HepG2 (cell line): ENCODE measurements at regions not wholly inside any gene's neighbourhood (a gene's known extent, or its start where the extent isn't known, plus 50 kb on each side); places are given as distances from the start of the nearest gene placed in this dataset.

Source experiments
- ATAC-seq: fragments of 200-7000 bp; cut with Tn5 transposase; 3 replicates; pipeline ENCODE4 v1.9.1; 2020; ENCODE audit warnings: mild to moderate bottlenecking, moderate library complexity
- BruUV-seq: library from RNA; stranded (reverse); fragments of 400-500 nt; replicated peaks from 2 replicates; lab custom pipeline; 2021; lab: Mats Ljungman, UMichigan
- CTCF ChIA-PET: fragments of 300-600 bp; formaldehyde crosslinking; extraction: SDS; loops from one replicate; lab custom pipeline; 2021; ENCODE audit warnings: low total read pairs, inconsistent platforms, low intra/inter-chr PET ratio; lab: Yijun Ruan, JAX
- POLR2A ChIA-PET: fragments of 350-600 bp; sonication (Branson Sonifier 250); formaldehyde crosslinking; loops from one replicate; lab custom pipeline; 2020; ENCODE audit warnings: antibody characterized with exemption, inconsistent platforms; lab: Yijun Ruan, JAX
- DNase-seq: peaks from one replicate; pipeline ENCODE4 v3.0.0-alpha.2; 2015; ENCODE audit warnings: low spot score
- FAIRE-seq: peaks from 3 replicates; lab custom pipeline; 2011; peaks lifted over from hg19 to GRCh38; lab: Jason Lieb, UNC
- H2AFZ ChIP-seq: one replicate; pipeline ENCODE4 v1.6.1; 2011; ENCODE audit warnings: low read length, inconsistent platforms
- H3K27ac ChIP-seq: fragments of 300-600 bp; 3 replicates; pipeline ENCODE4 v1.8.0; 2011; ENCODE audit warnings: mixed run types, mild to moderate bottlenecking, mixed read lengths, low read length, inconsistent platforms; ENCODE audit not compliant: insufficient read depth; ENCODE audit errors: extremely low read length
- H3K27me3 ChIP-seq, 2 experiments: fragments of 200-600 bp in 1 of 2; 2 replicates in 1 of 2; 3 replicates in 1 of 2; pipeline versions ENCODE4 v1.6.0 to v1.8.0; 2011; ENCODE audit warnings: low read length in 2 of 2, mild to moderate bottlenecking in 2 of 2, moderate library complexity in 2 of 2, inconsistent platforms in 1 of 2; ENCODE audit not compliant: insufficient read depth in 2 of 2, control insufficient read depth in 1 of 2
- H3K36me3 ChIP-seq, 2 experiments: fragments of 200-600 bp in 1 of 2; replicated peaks in 1 of 2; 2 replicates in 1 of 2; 3 replicates in 1 of 2; pipeline versions ENCODE4 v1.5.1 to v1.8.0; 2011; ENCODE audit warnings: low read length in 2 of 2, inconsistent platforms in 1 of 2; ENCODE audit not compliant: insufficient read depth in 2 of 2, control insufficient read depth in 1 of 2
- H3K4me1 ChIP-seq: 2 replicates; pipeline ENCODE4 v1.5.1; 2012; ENCODE audit warnings: low read length, inconsistent platforms; ENCODE audit not compliant: insufficient read depth
- H3K4me2 ChIP-seq: 2 replicates; pipeline ENCODE4 v1.6.0; 2011; ENCODE audit warnings: low read depth, low read length, inconsistent platforms
- H3K4me3 ChIP-seq, 3 experiments: fragments of 200-600 bp in 1 of 3; sonication (generic), shearing (Covaris generic) in 1 of 3; replicated peaks in 1 of 3; 2 replicates each; pipeline ENCODE4 v1.5.1; 2011 to 2016; ENCODE audit warnings: low read length in 3 of 3, inconsistent platforms in 2 of 3, low read depth in 2 of 3, mild to moderate bottlenecking in 2 of 3, control low read depth in 1 of 3, mixed read lengths in 1 of 3; ENCODE audit not compliant: insufficient read depth in 1 of 3
- H3K79me2 ChIP-seq: one replicate; pipeline ENCODE4 v1.6.1; 2011; ENCODE audit warnings: low read length, inconsistent platforms; ENCODE audit not compliant: insufficient read depth
- H3K9ac ChIP-seq: 2 replicates; pipeline ENCODE4 v1.6.0; 2011; ENCODE audit warnings: mild to moderate bottlenecking, low read depth, low read length, inconsistent platforms; ENCODE audit not compliant: insufficient read depth
- H3K9me3 ChIP-seq: 2 replicates; pipeline ENCODE4 v1.5.1; 2012; ENCODE audit warnings: mild to moderate bottlenecking, low read length
- H4K20me1 ChIP-seq: 2 replicates; pipeline ENCODE4 v1.6.0; 2011; ENCODE audit warnings: inconsistent platforms, mild to moderate bottlenecking, low read length, moderate library complexity; ENCODE audit not compliant: insufficient read depth
- ZEB1 ChIP-seq: IDR thresholded peaks from 2 replicates; pipeline ENCODE4 v1.6.1; 2012; ENCODE audit warnings: mild to moderate bottlenecking, low read depth, inconsistent platforms; ENCODE audit not compliant: insufficient replicate concordance
- WGBS: methylation state at CpG from one replicate; pipeline ENCODE4 v1.1.6; 2017; ENCODE audit warnings: low lambda C conversion rate; 5-methylcytosine and 5-hydroxymethylcytosine counted together
- in situ Hi-C: cut with HindIII; loops from 2 replicates; pipeline ENCODE4 v1.10.0; 2017; ENCODE audit warnings: low pct_unique_long_range_greater_than_20kb; ENCODE audit not compliant: extremely low pct_ligation_motif_present
- intact Hi-C: fragments of 100-400 bp; cut with micrococcal nuclease; formaldehyde crosslinking; loops from one replicate; pipeline ENCODE4 v1.10.0; 2022; ENCODE audit not compliant: unreplicated experiment
- TF ChIP-seq, protein P1 (sequence below): sonication (generic); formaldehyde crosslinking; IDR thresholded peaks from 2 replicates; pipeline ENCODE4 v1.4.0; 2020; ENCODE audit warnings: missing genetic modification reagents, mild to moderate bottlenecking, borderline replicate concordance

DNA sequence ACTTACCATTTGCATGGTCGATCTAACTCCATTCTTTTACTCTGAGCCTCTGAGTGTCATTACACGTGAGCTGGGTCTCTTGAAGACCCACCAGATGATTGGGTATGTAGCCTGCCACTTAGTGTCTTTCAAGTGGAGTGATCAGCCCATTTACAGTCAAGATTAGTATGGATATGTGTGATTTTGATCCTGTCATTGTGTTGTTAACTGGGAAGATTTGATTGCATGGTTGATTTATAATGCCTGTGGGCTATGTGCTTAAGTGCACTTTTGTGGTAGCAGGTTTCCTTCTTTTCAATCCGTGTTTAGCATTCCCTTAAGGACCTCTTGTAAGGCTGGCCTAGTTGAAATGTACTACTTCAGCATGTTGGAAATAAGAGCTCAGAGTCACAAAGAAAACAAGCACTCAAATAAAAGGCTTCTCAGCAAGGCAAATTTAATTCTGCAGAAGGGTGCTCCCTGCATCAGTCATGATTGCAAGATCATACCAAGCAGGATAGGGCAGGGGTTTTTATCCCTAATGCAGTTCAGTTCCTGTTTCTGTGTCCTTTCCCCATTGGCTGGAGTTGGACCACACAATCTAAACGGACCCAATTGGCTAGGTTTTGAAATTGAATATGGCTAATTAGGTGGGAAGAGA, 230.7 kb upstream of the SYT4 start:
- Histone ChIP-seq H3K4me1 (no peaks in the 10 kb centered on the region), H3K9ac (no peak overlapping the region), H3K27me3 (no peaks in the 10 kb centered on the region), H3K27ac (no peak overlapping the region), H3K9me3 (peaks cover 88% of the 10 kb centered on the region), H4K20me1 (no peaks in the 10 kb centered on the region), H2AFZ (no peak overlapping the region), H3K79me2 (no peaks in the 10 kb centered on the region), H3K36me3 (no peaks in the 10 kb centered on the region), H3K4me3 (no peak overlapping the region), H3K4me2 (no peak overlapping the region)
- BruUV-seq = no TSS peak
- CTCF ChIA-PET = no interaction called here
- POLR2A ChIA-PET = no interaction called here
- FAIRE-seq (no peak), ATAC-seq (no peak), DNase-seq (no peak)
- TF ChIP-seq ZEB1 = no peak
- intact Hi-C loops (no loop called here), in situ Hi-C loops (no loop called here)
- 0% methylated on average over 4 of the region's 4 CpGs for WGBS

DNA sequence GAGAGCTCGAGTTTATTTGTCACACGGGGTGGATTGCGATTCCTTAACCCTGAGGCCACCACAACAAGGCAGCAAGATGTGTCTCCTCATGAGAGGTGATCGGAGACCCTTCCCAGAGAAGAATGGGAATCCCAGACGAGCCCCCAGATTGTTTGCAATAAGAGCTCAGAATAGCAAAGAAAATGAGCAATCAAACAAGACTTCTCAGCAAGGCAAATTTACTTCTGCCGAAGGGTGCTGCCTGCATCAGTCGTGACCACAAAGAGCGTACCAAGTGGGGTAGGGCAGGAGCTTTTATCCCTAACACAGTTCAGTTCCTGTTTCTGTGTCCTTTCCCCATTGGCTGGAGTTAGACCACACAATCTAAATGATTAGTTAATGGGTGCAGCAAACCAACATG, 237.5 kb upstream of the SYT4 start:
- in situ Hi-C loops (no loop called here), intact Hi-C loops (no loop called here)
- DNase-seq = no peak

More for the DNA sequence above, 237.5 kb upstream of the SYT4 start:
- ChIA-PET POLR2A (no interaction called here), CTCF (no interaction called here)
- no TSS peak for BruUV-seq
- Histone ChIP-seq H3K27me3 (no peaks in the 10 kb centered on the region), H4K20me1 (no peaks in the 10 kb centered on the region), H3K4me1 (no peaks in the 10 kb centered on the region), H2AFZ (no peak overlapping the region), H3K36me3 (no peaks in the 10 kb centered on the region), H3K27ac (no peak overlapping the region), H3K79me2 (no peaks in the 10 kb centered on the region), H3K9me3 (peaks cover 70% of the 10 kb centered on the region), H3K4me2 (no peak overlapping the region), H3K9ac (no peak overlapping the region), H3K4me3 (no peak overlapping the region)
- whole genome bisulfite sequencing = 27% methylated on average over 8 of the region's 8 CpGs
- FAIRE-seq (no peak), ATAC-seq (no peak)
- TF ChIP-seq, protein P1, sequence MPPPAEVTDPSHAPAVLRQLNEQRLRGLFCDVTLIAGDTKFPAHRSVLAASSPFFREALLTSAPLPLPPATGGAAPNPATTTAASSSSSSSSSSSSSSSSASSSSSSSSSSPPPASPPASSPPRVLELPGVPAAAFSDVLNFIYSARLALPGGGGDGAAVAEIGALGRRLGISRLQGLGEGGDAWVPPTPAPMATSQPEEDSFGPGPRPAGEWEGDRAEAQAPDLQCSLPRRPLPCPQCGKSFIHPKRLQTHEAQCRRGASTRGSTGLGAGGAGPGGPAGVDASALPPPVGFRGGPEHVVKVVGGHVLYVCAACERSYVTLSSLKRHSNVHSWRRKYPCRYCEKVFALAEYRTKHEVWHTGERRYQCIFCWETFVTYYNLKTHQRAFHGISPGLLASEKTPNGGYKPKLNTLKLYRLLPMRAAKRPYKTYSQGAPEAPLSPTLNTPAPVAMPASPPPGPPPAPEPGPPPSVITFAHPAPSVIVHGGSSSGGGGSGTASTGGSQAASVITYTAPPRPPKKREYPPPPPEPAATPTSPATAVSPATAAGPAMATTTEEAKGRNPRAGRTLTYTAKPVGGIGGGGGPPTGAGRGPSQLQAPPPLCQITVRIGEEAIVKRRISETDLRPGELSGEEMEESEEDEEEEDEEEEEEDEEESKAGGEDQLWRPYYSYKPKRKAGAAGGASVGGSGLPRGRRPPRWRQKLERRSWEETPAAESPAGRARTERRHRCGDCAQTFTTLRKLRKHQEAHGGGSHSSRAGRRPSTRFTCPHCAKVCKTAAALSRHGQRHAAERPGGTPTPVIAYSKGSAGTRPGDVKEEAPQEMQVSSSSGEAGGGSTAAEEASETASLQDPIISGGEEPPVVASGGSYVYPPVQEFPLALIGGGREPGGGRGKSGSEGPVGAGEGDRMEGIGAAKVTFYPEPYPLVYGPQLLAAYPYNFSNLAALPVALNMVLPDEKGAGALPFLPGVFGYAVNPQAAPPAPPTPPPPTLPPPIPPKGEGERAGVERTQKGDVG = no peak
